DMS53 (cell line): ENCODE measurements at regions not wholly inside any gene's neighbourhood (a gene's known extent, or its start where the extent isn't known, plus 50 kb on each side); places are given as distances from the start of the nearest gene placed in this dataset.

Source experiments
- DNase-seq: peaks from one replicate; lab custom pipeline; 2025; lab: John Stamatoyannopoulos, UW

DNA sequence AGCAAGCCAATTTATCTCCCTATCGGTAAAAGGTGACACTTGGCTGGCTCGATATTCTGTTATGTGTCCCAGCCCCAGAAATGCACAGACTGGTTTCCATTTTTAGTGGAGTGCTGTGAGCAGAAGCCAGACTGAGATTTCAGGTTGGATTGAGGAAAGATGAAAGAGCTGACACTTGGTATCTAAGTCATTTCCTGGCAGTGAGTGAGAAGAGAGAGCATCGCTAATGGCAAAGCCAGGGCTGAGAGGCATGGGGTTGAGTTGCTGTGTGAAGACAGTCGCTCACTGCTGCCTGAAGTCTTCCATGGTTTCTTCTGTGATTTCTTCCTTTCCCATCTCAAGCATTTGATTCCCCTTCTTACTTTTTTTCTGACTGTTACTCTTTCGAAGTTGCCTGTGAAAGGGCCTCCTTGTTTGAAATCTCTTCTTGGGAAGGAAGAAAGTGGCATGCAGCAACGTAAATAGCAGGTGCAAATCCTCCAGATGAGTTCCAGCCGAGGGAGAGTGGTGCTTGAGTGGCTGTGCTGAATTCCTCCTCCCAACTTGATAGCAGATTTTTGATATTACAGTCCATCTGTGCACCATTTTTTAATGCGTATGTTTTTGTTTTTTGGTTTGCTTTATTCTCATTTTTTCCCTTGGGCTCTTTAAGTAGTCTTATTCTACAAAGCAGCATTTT is 109.2 kb upstream of the LIMCH1 start:
- DNase-seq: no peak

- DNase-seq: no peak
These were observed 108.7 kb upstream of the LIMCH1 start for GRCh38 chr4:41429280-41429669.

DNA sequence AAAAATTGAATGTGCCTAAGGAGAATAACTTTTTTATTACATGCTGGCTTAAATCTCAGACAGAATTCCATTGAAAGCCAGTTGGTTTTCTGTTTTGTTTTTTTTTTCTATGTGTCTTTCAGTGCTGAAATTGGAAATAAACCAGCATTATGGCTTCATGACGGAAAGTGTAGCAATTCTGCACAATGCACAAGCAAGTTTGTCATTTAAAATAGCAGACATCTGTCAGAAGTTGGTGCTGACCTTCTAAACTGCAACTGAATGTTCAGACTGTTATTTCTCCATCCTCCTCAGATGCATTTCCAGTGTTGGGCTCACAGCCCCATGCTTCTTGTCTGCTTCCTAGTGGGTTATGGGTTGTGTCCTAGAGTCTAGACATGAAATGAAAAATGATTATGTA is 107.2 kb upstream of the LIMCH1 start:
- no peak for DNase-seq

- no peak for DNase-seq
These were observed 106.7 kb upstream of the LIMCH1 start for GRCh38 chr4:41431276-41431675.

DNA sequence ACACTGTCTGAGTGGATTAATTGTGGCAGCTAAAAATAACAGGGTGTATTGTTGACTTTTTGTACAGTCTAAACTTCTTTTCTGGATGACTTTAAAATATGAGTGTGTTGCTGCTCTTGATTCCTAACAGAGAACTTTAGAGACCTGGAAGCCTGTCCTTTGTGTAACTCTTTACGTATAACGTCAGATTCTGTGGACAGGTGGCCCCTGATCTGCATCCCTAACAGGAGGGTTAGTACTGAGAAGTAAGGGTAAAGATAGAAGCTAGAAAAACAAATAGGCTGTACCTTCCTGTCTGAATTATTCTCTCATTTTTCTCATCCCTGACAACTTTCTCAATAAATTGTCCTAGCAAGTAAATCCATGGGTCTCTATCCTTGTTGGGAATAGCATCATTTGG is 105.7 kb upstream of the LIMCH1 start:
- no peak for DNase-seq

- DNase-seq: no peak
These were observed 105.1 kb upstream of the LIMCH1 start for GRCh38 chr4:41432881-41433280.

GRCh38 chr4:41433361-41433760 is 104.6 kb upstream of the LIMCH1 start:
- no peak for DNase-seq

DNA sequence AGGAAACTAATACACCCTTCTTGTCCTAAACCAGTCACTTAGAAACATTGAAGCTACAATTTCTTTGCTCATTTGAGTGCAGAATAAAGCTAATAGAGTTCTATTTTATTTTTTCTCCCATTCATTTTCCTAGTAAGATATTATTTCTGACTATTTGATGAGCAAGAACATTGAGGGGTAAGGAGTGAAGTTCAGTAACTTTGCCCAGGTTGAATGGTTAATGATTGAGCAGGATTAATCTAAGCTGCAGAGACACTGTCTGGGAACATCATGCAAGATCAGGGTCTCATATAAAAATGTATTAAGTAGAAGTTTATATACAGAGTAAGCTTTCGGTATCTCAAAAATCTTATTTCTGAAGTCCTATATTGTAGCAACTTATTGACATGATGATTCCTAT is 102.4 kb upstream of the LIMCH1 start:
- DNase-seq: no peak

DNA sequence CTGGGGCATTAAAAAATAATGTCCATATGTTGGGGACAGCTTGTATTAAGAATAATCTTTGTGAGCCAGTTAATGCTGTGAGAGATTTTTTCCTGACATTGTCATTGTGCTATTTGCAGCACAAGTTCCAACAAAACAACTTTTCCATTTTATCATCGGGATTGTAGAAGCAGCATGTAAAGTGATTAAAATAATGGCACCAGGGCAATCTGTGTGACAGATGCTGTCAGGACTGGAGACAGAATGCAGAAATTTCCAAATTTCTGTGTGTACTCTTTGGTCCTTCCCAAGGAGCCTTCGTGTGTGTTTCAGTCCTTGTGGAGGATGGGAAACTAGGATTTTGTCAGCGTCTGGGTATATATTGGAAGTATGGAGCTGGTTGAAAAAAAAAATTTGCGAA is 101.5 kb upstream of the LIMCH1 start:
- DNase-seq: no peak

DNA sequence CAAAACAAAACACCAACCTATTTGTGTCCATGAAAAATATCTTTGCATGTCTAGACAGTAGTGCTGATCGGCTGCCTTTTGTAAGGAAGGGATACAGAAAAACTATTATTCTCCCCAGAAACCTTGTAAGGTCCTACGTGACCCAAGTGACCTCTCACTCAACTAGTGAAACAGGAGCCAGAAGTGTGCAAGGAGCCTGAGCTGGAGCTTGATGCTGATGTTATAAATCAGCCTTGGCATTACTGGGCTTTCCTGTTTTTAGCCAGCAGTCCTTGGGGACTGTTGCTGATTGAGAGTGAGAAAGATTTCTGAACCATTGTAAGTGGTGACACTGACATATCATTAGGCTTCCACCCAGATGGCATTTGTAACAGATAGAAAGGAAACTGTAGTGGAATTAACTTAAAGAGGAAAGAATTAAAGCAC is 100.8 kb upstream of the LIMCH1 start:
- no peak for DNase-seq

- no peak for DNase-seq
These were observed 99.0 kb upstream of the LIMCH1 start for GRCh38 chr4:41438931-41439297.

DNA sequence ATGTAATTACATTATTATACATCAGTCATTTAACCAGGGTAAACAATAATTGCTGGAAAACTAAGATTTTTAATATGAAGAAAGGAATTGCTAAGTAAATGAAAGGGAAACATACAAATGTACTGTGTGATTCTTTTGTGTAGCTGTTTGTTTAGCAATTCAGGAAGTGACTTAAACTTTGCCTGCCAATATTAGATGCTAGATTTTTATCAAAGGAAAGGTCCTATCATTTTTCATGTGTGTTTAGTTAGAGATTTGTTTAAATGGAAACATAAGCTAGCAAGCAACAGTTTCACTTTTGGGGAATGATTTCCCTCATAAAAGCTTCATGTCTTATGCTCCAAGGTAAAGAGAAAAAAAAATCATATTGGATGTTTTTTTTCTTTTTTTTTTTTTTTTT is 95.1 kb upstream of the LIMCH1 start:
- peak; percentile 90 for DNase-seq

DNA sequence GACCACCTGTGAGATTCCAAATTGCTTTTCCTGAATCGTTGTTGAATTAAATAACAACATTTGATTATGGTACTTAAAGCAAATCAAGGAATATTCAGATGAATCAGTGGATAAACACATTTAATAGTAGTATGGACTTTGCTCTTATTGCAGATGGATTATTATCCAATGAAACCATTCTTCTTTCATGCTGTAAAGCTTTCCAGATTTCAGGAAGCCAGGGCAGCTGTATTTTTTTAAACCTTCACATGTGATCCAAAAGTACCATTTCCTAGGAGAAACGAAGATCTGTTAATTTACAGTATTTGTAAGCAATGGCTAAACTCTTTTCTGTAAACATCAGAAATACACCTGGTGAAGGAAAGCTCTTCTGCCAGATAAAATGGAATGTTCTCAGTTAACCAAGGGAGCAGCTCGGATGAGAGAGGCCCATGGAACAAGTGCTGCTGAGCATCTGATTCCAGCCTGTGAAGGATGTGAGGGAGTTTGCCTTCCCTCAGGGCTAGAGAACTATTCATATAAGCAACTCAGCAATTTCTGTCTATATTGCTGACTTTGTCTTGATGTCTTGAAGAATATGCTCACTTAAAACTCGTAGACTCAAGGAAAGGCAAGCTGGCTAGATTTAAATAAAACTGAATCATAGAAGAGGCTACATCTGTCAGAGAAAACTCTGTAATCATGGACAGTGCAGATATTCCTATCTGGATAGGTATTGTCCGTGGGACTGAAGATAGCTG is 94.4 kb upstream of the LIMCH1 start:
- DNase-seq: peak; percentile 67

- DNase-seq: no peak
These were observed 91.6 kb upstream of the LIMCH1 start for GRCh38 chr4:41446391-41446790.

DNA sequence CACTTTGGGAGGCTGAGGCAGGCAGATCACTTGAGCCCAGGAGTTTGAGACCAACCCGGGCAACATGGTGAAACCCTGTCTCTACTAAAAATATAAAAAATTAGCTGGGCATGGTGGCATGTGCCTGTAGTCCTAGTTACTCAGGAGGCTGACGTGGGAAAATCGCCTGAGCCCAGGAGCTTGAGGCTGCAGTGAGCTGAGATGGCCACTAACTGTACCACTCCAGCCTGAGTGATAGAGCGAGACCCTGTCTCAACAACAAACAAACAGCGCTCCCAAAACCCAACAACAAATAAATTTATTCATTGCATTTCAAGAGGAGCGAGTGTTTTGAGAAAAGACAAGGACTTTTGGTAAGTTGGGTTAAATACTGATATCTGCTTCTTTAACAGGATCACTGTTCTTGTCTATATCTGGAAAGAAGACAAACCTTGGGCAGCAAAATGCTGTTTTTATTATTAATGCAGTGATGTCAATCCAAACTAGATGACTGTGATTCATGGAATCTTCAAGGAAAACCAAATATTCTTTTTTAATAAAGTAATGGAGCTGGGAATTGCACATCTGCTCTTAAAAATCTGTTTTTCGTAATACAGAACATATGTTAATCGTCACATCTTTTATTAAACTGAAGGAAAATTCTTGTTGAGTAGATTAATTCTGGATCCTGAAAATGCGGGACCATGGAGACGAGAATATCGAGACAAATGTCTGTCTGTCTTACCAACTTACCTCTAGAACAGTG is 90.8 kb upstream of the LIMCH1 start:
- no peak for DNase-seq

DNA sequence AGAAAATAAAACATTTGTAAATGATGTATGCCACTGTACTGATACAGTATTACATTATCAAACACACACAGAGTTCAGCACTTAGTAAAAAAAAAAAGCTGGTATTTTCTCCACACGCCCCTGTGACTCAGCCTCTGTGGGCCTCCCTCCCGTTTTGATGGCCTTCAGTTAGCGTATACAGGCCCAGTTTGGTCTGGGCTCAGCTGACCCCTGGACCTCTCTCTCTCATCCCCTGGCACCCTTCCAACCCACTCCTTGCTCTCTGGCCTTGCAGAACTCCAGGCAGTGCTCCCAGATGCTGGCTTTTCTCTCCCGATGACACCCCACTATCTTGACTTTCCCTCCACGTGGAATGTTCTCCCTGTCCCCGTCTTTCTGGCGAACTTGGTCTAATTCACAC is 89.0 kb upstream of the LIMCH1 start:
- peak; percentile 53 for DNase-seq

GRCh38 chr4:41451961-41452360 is 86.0 kb upstream of the LIMCH1 start:
- DNase-seq: peak; percentile 86

GRCh38 chr4:41452484-41453225 is 85.3 kb upstream of the LIMCH1 start:
- DNase-seq: peak; percentile 98

- peak; percentile 66 for DNase-seq
These were observed 83.5 kb upstream of the LIMCH1 start for GRCh38 chr4:41454423-41454822.

- peak; percentile 57 for DNase-seq
These were observed 82.8 kb upstream of the LIMCH1 start for GRCh38 chr4:41455206-41455605.

DNA sequence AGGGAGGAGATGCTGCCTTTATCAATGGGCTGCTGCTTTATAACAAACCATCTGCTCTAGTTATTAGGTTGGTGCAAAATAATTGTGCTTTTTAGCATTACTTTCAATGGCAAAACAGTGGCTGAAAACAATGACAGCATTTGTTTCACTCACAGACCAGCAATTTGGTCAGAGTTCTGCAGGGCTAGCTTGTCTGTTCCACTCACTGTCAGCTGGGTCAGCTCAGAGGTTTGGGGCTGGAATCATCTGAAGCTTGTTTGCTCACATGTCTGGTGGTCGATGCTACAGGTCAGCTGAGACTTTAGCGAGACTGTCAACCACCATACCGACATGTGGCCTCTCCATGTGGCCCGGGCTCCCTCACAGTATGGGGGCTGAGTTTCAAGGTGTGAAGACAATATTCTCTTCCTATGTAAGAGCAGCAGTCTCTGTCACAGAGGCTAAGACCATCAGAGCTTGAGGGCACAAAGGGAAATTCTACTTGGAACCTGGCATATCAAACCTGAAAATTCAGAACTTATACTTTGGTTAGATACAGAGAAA is 81.3 kb upstream of the LIMCH1 start:
- peak; percentile 20 for DNase-seq

- DNase-seq: no peak
These were observed 79.3 kb upstream of the LIMCH1 start for GRCh38 chr4:41458689-41459088.
